NCI-H2081 treated with DMSO at 0.1 percent for 48 hours (cell line): ENCODE measurements at regions not wholly inside any gene's neighbourhood (a gene's known extent, or its start where the extent isn't known, plus 50 kb on each side); places are given as distances from the start of the nearest gene placed in this dataset.

Source experiments
- DNase-seq: peaks from one replicate; lab custom pipeline; 2025; lab: John Stamatoyannopoulos, UW

- no peak for DNase-seq
Measured at GRCh38 chr5:98564836-98565235, 208.6 kb upstream of the RGMB start.

- DNase-seq: no peak
Measured at GRCh38 chr5:98568336-98568735, 205.1 kb upstream of the RGMB start.

GRCh38 chr5:98569288-98569687 is 204.2 kb upstream of the RGMB start:
- no peak for DNase-seq

DNA sequence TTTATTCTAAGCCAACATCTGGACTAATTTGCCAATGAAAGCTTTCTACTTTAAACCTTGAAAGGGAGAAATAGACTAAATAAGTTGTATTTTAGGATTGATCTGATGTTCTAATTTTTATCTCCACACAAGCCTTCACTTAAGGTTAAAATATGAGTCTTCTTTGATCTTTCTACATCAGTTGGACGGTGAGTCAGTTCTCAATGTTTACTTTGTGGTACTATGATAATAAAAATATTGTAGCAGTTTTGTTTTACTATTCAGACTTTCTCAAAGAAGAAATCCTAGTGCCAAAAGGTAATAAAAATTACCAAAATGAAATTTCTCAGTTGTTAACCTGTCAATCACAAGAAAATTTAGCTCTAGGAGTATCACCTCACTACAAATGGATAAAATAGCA is 203.5 kb upstream of the RGMB start:
- no peak for DNase-seq

- no peak for DNase-seq
Measured at GRCh38 chr5:98570661-98571191, 202.7 kb upstream of the RGMB start.

DNA sequence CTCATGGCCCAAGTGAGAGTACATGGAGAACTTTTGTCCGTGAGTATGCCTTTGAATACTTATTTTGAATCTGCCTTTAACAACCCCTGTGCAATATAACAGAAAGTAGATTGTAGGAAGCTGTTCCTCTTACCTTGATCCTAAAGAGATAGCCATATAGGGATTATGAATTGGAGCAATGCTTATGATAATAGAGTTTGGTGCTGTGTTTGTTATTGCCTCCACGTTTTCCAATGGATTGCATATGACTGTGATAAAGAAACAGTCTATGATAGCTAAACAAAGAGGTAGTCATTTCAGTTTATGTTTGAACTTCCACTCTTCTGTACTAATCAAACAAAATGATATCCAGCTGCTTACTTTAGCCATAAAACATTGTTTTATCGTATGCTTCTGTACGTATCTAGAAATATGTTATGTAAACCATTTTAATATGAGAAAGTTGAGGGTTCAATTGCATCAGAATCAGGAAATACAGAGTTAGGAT is 199.6 kb upstream of the RGMB start:
- DNase-seq: no peak

- no peak for DNase-seq
Measured at GRCh38 chr5:98576275-98576674, 197.2 kb upstream of the RGMB start.

DNA sequence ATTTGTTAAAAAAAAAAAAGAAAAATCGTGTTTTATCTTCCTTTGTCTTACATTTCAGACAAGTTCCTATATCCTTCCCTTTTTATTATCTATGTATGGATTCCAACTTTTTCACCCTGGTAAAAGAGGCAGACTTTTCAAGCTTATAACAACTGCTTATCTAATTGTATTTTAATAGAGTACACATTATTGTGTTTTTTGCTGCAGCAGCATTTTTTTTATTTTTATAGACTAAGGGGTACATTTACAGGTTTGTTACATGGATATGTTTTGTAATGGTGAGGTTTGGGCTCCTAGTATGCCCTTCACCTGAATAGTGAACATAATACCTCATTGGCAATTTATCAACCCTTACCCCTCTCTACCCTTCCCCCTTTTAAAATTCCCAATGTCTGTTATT is 195.0 kb upstream of the RGMB start:
- no peak for DNase-seq

DNA sequence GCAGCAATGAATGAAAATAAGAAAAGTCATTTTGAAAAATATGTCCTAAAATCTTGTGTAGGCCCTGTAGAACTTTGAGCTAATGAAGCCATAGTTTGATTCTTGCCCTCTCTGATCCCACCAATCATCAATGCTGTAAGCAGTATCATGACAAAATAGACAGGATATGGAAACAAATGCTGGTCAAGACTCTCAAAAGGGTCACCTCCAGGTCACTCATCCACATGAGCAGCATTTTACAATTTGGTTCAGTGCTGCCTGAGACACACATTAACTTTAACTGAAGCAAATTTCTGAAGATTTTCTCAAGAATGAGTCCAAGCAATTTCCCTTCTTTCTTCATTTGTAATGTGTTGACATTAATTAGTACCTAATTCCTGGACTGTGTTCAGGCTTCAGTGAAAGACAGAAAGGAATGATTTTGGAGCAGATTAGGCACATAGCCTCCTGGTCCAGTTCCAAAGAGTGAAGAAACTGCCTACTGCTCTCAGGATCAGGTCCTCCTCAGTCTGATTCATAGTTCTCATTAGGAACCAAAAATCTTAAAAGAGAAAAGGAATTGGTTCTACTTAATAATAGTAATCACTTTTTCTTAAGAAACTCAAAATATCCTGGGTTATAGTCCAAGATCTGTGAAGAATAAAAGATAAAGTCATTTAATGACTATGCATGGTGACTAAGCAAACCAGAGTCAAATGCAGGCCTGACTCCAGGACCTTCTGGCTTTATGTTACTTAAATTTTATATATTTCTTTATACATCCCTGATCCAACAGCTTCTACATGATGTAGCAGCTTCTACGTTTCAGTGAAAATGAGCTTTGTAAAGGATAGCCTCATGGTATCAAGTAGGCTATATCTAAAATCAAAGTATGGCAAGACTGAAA is 192.1 kb upstream of the RGMB start:
- DNase-seq: no peak

DNA sequence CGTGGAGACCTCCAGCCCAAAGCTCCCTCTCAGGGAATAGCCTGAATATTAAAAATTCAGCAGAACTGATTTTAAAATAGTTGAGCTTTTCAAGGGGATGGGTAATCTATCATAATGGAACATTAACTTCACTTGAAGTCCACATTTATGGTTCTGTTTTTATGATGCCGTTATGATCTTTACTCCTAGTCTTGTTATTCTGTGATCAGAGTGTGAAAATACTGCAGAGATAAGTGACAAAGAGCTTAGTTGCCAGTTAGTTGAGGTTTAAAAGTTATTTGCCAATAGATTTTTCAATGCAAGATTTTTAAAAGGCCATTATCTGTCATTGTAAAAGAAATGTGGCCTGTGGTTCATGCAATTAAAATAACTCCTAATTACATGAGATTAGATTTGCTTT is 189.9 kb upstream of the RGMB start:
- no peak for DNase-seq

GRCh38 chr5:98585661-98586310 is 187.7 kb upstream of the RGMB start:
- no peak for DNase-seq

- DNase-seq: no peak
Measured at GRCh38 chr5:98586581-98586980, 186.9 kb upstream of the RGMB start.

- no peak for DNase-seq
Measured at GRCh38 chr5:98587166-98587565, 186.3 kb upstream of the RGMB start.

DNA sequence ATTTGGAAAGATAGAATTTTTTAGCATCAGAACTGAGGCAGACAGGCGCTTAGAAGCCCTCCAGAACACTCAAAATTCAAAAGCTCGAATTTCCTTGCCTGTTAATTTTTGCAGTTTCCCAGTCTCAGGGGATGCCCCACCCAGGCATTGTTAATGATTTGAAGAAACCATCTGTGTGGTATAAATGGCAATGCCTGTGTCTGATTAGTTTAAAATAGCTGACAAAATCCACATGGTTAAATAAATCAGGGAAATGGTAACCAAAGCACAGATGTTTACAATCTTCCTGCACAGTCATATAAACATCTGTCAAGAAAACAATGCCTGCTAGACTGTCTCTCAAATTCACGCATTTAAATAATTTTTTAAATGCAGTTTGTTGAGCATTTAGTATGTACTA is 185.2 kb upstream of the RGMB start:
- DNase-seq: no peak

- DNase-seq: no peak
Measured at GRCh38 chr5:98593418-98593817, 180.0 kb upstream of the RGMB start.

GRCh38 chr5:98594098-98594497 is 179.4 kb upstream of the RGMB start:
- no peak for DNase-seq

DNA sequence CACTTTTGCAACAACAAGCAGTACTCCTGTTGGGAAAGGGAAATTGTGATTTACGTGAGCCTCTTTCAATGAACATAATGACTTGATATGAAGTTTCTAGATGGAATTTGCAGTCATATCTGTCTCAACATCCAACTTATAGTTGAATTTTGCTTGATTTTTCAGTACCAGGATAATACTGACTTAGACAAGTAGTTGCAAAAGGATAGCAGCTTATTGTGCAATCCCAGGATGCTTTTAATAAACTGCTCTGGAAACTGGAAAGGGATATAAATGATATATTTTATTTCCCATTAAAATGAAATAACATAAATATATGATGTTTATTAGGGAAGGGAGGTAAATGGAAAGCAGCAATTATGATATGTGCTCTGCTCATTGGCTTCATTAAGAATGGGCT is 174.4 kb upstream of the RGMB start:
- no peak for DNase-seq

- DNase-seq: no peak
Measured at GRCh38 chr5:98602534-98603112, 170.8 kb upstream of the RGMB start.

GRCh38 chr5:98603456-98603855 is 170.0 kb upstream of the RGMB start:
- DNase-seq: no peak

GRCh38 chr5:98604301-98604700 is 169.2 kb upstream of the RGMB start:
- no peak for DNase-seq

DNA sequence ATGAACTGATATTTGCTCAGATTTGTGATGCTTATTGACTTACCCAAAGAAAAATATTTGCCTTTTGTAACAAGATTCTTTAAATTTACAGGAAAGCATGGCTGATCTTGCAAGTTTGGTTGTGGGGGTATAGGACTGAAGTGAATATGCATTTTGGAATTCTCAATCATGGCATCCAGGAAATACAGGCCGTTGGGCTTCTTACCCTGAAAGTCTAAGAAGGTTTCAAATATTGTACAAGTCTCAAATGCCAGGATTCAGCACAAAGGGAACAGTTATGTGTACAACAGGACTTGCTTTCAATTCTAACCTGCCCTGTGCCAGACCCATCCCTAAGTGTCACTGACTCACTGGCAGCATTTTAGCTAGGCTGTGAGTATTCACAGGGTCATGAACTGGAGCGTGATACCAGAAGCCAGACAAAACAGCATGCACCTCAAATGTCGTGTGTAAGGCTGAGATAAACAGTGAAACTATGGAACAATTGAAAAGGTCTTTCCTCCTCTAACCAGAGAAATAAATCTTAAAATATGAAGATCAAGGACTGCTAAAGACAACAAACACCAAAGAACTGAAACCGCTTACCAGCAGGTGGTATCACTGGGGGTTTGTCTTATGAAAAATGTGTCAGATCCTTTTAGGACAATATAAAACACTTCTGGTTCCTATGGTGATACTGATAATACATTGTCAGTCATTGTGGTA is 168.6 kb upstream of the RGMB start:
- DNase-seq: no peak

DNA sequence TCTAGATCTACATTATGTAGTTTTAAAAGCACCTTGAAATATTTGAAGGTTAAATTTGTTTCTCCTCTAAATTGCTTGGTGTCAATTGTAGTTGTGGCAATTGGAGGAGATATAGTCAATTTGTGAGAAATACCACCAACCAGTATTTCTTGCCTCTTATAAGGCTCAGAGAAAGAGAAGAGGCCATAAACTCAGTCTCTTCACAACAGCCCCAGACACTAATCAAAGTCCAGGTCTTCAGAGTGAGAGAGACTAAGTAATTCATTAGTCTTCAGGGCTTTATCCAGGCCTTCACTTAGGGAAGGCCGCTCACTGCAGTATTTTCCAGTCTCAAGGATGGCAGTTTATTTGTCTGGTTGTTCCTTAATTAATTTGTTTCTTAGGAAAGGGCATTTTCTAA is 168.0 kb upstream of the RGMB start:
- DNase-seq: no peak
